ENCODE measurements at regions not wholly inside any gene's neighbourhood (a gene's known extent, or its start where the extent isn't known, plus 50 kb on each side); places are given as distances from the start of the nearest gene placed in this dataset.

GRCh38 chr1:23639460-23640095 lies 52.0 kb upstream of the RPL11 start:
- TF ChIP-seq, protein P1, sequence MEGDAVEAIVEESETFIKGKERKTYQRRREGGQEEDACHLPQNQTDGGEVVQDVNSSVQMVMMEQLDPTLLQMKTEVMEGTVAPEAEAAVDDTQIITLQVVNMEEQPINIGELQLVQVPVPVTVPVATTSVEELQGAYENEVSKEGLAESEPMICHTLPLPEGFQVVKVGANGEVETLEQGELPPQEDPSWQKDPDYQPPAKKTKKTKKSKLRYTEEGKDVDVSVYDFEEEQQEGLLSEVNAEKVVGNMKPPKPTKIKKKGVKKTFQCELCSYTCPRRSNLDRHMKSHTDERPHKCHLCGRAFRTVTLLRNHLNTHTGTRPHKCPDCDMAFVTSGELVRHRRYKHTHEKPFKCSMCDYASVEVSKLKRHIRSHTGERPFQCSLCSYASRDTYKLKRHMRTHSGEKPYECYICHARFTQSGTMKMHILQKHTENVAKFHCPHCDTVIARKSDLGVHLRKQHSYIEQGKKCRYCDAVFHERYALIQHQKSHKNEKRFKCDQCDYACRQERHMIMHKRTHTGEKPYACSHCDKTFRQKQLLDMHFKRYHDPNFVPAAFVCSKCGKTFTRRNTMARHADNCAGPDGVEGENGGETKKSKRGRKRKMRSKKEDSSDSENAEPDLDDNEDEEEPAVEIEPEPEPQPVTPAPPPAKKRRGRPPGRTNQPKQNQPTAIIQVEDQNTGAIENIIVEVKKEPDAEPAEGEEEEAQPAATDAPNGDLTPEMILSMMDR (conservative IDR thresholded peaks at IDR 0.05): no peak
- no peak for TF ChIP-seq ZFX (IDR thresholded peaks at IDR 0.05)

DNA sequence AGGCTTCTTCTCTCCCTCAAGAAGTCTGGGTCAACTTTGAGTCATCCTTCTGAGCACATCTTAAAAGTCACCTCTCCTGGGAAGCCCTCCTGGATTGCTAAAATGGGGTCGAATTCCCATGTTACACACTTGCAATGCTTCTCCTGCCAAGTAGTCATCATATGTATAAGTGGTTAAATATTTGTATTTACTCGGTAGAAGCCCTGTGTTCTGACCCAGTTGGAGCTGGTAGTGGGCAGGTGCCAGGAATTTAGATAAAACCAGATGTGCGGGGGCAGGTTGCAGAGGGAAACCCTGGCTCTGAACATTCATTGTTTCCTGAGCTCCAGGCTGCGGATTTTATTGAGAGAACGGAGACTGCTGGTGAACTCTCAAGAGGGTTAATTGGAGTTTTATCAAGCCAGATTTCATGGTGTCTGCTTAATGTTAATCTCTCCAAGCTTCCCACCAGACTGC lies 52.8 kb upstream of the RPL11 start:
- TF ChIP-seq, protein P1 (conservative IDR thresholded peaks at IDR 0.05): no peak
- no peak for TF ChIP-seq ZFX (IDR thresholded peaks at IDR 0.05)
- no peak overlapping the region for H3K27ac ChIP-seq

More at GRCh38 chr1:23639460-23640095, 52.0 kb upstream of the RPL11 start:
- H3K27ac ChIP-seq: no peak overlapping the region

GRCh38 chr1:23638188-23638619 lies 53.4 kb upstream of the RPL11 start:
- TF ChIP-seq ZFX (IDR thresholded peaks at IDR 0.05): no peak
- TF ChIP-seq, protein P1 (conservative IDR thresholded peaks at IDR 0.05): no peak

DNA sequence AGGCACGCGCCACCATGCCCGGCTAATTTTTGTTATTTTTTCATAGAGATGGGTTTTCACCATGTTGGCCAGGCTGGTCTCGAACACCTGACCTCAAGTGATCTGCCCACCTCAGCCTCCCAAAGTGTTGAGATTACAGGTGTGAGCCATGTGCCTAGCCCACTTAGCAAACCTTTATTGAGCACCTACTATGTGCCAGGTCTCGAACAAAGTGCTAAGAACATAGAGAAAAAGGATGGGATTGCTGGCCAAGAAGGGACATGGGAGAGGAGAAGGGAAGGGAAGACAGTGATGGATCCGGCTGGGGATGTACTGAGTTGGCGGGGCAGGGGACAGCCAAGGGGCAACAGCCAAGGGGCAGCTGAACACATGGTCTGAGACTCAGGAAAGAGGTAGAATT lies 55.6 kb upstream of the RPL11 start:
- H3K27ac ChIP-seq: no peak overlapping the region
- TF ChIP-seq ZFX (IDR thresholded peaks at IDR 0.05): no peak
- TF ChIP-seq, protein P1 (conservative IDR thresholded peaks at IDR 0.05): no peak

More at GRCh38 chr1:23638188-23638619, 53.4 kb upstream of the RPL11 start:
- no peak overlapping the region for H3K27ac ChIP-seq

DNA sequence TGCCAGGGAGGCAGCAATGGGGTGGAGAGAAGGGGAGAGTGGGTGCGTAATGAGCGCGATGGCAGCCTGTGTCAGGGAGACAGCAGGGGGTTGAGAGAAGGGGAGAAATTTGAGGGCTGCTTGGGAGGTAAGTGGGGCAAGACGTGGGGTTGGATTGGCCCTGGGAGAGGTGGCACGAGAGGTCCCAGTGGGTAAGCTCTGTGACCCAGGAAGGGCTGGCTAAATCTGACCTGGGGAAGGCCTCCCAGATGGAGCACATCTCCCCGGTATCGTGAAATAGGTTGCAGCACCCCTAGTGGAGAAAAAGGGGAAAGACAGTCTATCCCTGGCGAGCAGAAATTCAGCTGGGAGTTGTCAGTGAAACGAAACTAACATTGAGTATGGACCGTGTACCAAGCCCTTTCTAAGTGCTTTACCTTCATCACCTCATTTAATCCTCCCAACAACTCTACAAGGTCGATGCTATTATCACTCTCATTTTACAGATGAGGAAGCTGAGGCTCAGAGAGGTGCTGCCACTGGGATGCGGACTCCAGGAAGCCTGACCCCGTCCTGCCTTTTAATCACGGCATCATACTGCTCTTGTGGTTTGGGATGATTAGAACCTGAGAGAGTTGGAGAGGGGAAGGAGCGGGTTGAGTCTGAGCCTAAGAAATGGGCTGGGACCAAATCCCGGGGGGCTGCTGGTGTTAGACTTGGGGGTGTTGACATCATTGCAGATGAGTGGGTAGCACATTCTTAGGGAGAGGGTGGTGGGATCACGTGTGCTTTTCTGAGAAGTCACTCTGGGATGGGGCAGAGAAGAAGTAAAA lies 56.6 kb upstream of the RPL11 start:
- H3K27ac ChIP-seq: no peak overlapping the region; the same call in 1 of the 2 replicates
- TF ChIP-seq, protein P1 (conservative IDR thresholded peaks at IDR 0.05): peak; percentile 80
- no peak for TF ChIP-seq ZFX (IDR thresholded peaks at IDR 0.05)

DNA sequence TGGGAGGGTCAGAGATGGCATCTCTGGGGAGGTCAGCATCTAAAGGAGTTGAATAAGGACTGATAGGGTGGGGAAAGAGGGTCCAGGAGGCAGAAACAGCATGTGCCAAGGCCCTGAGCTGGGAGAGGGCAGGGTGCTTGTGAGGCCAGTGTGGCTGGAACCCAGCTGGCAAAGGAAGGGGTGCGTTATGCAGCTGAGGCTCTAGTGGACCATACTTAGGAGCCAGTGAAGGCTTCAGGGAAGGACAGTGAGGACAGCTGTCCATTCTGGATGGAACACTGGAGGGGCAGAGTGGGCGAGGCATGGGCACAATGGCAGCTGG lies 57.1 kb upstream of the RPL11 start:
- TF ChIP-seq, protein P1 (conservative IDR thresholded peaks at IDR 0.05): no peak
- no peak for TF ChIP-seq ZFX (IDR thresholded peaks at IDR 0.05)
- H3K27ac ChIP-seq: no peak overlapping the region; the same call in 1 of the 2 replicates
